Stimulated activated CD4-positive, alpha-beta T cell treated with anti-CD3 and anti-CD28 coated beads, Interleukin-12 subunit alpha, Interleukin-12 subunit beta, amount 100 ng/mL, for 24 hours (primary cell): ENCODE measurements at regions not wholly inside any gene's neighbourhood (a gene's known extent, or its start where the extent isn't known, plus 50 kb on each side); places are given as distances from the start of the nearest gene placed in this dataset.

Experiments
- DNase-seq, 2 experiments: peaks; one replicate each; pipeline ENCODE4 v3.0.0-alpha.2; 2020; ENCODE audit warnings: low read depth in 2 of 2

DNA sequence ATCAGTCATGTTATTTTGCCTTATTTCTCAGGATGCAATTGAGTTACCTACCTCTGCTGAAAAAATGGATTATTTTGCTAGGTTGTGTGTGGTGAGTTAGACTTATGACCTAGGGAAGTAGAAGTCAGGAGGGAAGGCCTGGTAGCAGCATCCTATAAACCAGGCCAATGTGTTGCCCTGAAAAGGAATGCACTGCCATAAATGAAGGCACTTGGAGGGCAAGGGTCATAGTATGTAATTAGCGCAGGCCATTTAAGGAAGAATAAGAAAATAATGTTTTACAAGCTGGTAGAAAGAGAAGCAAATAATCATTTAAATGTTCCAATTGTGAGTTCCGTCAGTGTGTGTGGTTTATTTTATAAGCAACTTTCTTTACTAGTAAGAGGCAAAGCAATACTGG lies 698.8 kb downstream of the KCNJ2 start:
- no peak for DNase-seq

GRCh38 chr17:70869402-70870085 lies 700.2 kb downstream of the KCNJ2 start:
- no peak for DNase-seq

- DNase-seq = no peak
These were observed 702.0 kb downstream of the KCNJ2 start for GRCh38 chr17:70871180-70871818.

- DNase-seq = no peak
These were observed 702.8 kb downstream of the KCNJ2 start for GRCh38 chr17:70872103-70872502.

- no peak for DNase-seq
These were observed 706.5 kb downstream of the KCNJ2 start for GRCh38 chr17:70875729-70876310.

DNA sequence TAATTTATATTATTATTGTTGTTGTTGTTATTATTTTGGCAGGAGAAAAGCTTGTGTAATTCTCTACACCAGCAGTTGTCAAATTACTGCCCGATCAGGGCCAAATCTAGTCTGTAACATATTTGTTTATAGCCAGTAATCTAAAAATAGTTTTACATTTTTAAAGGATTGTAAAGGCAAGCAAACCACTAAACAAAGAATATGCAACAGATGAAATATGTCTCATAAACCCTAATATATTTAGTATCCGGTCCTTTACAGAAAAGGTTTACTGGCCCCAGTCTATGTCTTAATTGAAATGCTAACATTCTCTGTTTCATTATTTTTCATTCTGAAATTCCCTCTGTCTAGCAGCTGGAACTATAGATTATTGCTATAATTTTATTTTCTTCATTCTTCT lies 709.5 kb downstream of the KCNJ2 start:
- DNase-seq = no peak

DNA sequence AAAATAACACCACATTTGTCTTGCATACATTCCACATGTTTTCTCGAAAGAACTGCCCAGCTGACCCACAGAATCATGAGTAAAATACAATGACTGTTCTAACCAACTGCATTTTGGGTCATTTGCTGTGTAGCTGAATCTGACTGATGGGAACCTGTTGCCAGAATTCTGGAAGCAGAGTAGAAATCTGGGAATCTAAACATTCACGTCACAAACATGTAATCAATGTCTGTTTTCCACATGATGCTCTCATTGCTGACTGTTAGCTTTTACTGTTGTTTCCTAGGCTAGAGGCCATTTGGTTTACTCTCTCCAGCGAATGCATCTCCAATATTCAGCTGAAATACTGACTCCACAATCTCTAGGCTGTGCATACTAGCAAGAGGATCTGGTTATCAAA lies 710.1 kb downstream of the KCNJ2 start:
- no peak for DNase-seq

- DNase-seq = no peak
These were observed 711.8 kb downstream of the KCNJ2 start for GRCh38 chr17:70881093-70881492.

DNA sequence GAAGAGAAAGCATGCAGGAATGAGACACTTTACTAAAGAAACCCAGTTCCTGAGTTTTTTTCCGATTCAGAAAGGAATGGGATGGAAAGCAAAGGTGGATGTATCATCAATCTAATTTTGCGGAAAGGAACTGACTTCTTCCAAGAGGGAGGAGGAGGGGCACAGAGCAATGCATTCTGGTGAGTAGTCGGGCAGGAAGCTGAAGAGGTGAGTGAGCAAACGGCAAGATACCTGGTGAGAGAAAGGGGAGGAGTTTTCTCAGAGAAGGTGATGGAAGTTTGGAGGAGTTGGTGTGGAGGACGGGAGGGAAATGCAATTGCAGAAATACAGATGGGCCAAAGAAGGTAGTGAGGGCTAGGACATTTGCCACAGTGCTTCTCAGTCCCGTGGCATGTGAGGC lies 713.2 kb downstream of the KCNJ2 start:
- no peak for DNase-seq

- DNase-seq = no peak
These were observed 717.3 kb downstream of the KCNJ2 start for GRCh38 chr17:70886648-70887047.

- DNase-seq = no peak
These were observed 719.0 kb downstream of the KCNJ2 start for GRCh38 chr17:70888324-70888723.

GRCh38 chr17:70891306-70891705 lies 722.0 kb downstream of the KCNJ2 start:
- DNase-seq = no peak

DNA sequence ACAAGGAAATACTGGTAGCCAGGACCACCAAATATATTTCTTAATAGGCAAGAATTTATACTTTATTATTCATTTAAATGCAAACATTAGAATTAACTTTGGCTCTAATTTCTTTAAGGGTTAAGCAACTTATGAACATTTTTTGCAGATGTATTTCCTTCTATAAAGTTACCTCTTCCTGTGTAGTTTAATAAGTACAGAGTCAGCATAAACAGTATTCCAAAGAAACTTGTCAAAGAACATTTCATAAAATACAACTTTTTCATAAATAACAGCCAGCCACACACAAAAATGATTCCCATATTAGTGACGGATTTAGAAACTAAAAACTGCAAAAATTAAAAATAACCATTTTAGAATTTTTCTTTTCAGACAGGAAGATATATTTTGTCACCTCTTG lies 723.2 kb downstream of the KCNJ2 start:
- no peak for DNase-seq

- no peak for DNase-seq
These were observed 727.5 kb downstream of the KCNJ2 start for GRCh38 chr17:70896843-70897242.

DNA sequence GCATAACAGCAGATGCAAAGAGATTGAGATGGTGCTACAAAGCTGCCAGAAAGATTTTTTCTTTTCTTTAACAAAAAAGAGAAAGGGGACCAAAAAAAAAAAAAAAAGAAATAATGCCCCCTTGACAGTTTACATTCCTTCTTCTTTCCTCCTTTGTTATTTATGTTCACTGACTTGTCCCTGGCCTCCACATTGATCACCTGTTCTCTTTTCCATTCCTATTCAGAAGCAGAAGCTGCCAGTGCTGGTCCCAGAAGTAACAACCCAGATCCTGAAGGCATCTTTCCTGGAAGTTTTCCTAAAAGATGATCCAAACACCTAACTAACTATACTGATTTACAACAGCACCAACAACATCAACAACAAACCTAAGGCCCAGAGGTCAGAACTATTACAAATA lies 728.1 kb downstream of the KCNJ2 start:
- DNase-seq = no peak

DNA sequence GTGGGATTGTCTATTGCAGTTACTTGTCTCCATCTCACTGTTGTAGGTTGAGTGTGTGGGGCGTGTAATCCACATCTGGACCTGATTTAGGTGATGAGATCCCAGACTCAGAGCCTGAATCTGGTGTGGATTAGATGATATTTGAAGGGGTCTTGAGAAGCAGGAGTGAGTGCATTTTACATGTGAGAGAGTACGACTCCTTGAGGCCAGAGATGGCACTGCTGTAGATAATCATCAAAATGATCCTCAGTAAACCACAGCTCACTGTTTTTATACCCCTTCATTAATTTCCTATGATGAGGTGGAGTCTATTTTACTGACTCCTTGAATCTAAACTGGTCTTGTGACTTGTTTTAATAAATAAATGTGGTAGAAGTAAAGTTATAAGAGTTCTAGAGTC lies 732.5 kb downstream of the KCNJ2 start:
- no peak for DNase-seq

DNA sequence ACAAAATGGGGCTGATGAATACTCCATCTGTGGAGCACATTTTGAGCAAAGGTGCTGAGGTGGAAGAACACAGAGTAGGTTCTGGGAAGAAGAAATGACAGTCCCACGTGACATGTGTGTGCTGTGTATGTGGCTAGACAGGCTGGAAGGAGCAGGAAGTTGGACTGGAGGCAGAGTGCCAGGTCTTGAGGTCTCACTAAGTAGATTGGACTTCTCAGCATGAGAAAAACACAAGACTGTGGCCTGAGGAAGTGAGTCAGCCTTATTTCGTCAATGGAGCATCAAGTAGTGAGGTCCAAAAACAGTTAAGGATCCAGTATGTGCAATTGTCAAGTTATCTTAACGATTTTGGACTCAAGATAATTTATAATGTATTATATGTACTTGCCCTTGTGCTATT lies 736.5 kb downstream of the KCNJ2 start:
- DNase-seq = no peak

DNA sequence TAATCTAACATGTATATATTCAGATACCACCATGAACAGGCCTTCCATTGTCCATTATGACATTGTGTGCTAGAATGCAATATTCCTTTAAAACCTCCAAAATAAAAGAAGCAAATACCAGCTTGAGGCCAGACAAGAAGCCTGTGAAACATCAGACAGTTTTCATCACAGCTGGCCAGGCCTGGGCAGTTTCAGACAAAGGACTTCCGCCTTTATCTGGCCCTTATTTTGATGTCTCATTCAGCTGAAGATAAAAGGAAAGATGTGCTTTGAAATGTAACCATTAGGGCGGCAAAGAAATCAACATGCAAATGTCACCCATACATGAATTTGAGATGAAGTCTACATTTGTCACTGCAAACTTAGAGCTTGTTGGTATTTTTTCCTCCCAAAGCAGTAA lies 737.5 kb downstream of the KCNJ2 start:
- DNase-seq = no peak

GRCh38 chr17:70912716-70913485 lies 743.6 kb downstream of the KCNJ2 start:
- DNase-seq = no peak

- no peak for DNase-seq
These were observed 747.1 kb downstream of the KCNJ2 start for GRCh38 chr17:70916469-70916868.

DNA sequence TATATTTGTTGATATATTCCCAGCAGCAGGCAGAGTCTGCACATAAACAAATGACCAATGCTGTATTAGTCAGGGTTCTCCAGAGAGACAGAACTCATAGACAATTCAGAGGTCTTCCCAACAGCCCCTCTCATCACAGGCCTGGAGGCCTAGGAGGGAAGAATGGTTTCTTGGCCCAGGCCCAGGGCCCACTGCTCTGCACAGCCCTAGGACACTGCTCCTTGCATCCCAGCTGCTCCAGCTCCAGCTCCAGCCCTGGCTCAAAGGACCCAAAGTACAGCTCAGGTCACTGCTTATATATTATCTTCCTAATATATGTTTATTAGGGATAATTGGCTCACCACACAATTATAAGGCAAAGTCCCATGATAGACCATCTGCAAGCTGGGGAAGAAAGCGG lies 749.9 kb downstream of the KCNJ2 start:
- DNase-seq = no peak

GRCh38 chr17:70920416-70920815 lies 751.1 kb downstream of the KCNJ2 start:
- DNase-seq = no peak

GRCh38 chr17:70922268-70922667 lies 752.9 kb downstream of the KCNJ2 start:
- no peak for DNase-seq
